ENCODE measurements at regions not wholly inside any gene's neighbourhood (a gene's known extent, or its start where the extent isn't known, plus 50 kb on each side); places are given as distances from the start of the nearest gene placed in this dataset.
A peak's percentile ranks its signal among the peaks of the same experiment; 100 is the strongest.

- Mint-ChIP-seq H3K4me1 (ENCODE audit: low read depth) (peaks cover 24% of the 10 kb centered on the region), H3K36me3 (ENCODE audit: low read depth) (no peaks in the 10 kb centered on the region), H3K27me3 (ENCODE audit: low read depth) (peaks cover 6% of the 10 kb centered on the region), H3K9me3 (ENCODE audit: low read depth) (no peaks in the 10 kb centered on the region), H3K27ac (ENCODE audit: unreplicated experiment) (no peak overlapping the region), H3K4me3 (ENCODE audit: unreplicated experiment) (no peak overlapping the region)
- no peak for TF ChIP-seq CTCF (IDR thresholded peaks at IDR 0.05)
- no peak for DNase-seq (ENCODE audit: low spot score)
Measured at GRCh38 chr16:85333744-85334640, 221.7 kb upstream of the CIBAR2 start.

GRCh38 chr16:85334718-85335583 lies 222.7 kb upstream of the CIBAR2 start:
- Mint-ChIP-seq H3K36me3 (ENCODE audit: low read depth) (no peaks in the 10 kb centered on the region), H3K4me1 (ENCODE audit: low read depth) (peaks cover 19% of the 10 kb centered on the region), H3K9me3 (ENCODE audit: low read depth) (no peaks in the 10 kb centered on the region), H3K27ac (ENCODE audit: unreplicated experiment) (no peak overlapping the region), H3K4me3 (ENCODE audit: unreplicated experiment) (no peak overlapping the region), H3K27me3 (ENCODE audit: low read depth) (peaks cover 6% of the 10 kb centered on the region)
- TF ChIP-seq CTCF (IDR thresholded peaks at IDR 0.05) = peak; percentile 11
- no peak for DNase-seq (ENCODE audit: low spot score)

- Mint-ChIP-seq H3K36me3 (ENCODE audit: low read depth) (no peaks in the 10 kb centered on the region), H3K27me3 (ENCODE audit: low read depth) (peaks cover 6% of the 10 kb centered on the region), H3K4me1 (ENCODE audit: low read depth) (peaks cover 11% of the 10 kb centered on the region), H3K4me3 (ENCODE audit: unreplicated experiment) (no peak overlapping the region), H3K27ac (ENCODE audit: unreplicated experiment) (no peak overlapping the region), H3K9me3 (ENCODE audit: low read depth) (no peaks in the 10 kb centered on the region)
- TF ChIP-seq CTCF (IDR thresholded peaks at IDR 0.05) = no peak
- DNase-seq (ENCODE audit: low spot score) = no peak
Measured at GRCh38 chr16:85335584-85336491, 223.6 kb upstream of the CIBAR2 start.

- no peaks in the 10 kb centered on the region for H3K9me3 Mint-ChIP-seq (ENCODE audit: low read depth)
- peaks cover 10% of the 10 kb centered on the region for H3K4me1 Mint-ChIP-seq (ENCODE audit: low read depth)
- no peak for TF ChIP-seq CTCF (IDR thresholded peaks at IDR 0.05)
- no peak overlapping the region for H3K27ac Mint-ChIP-seq (ENCODE audit: unreplicated experiment)
- no peak for DNase-seq (ENCODE audit: low spot score)
- H3K27me3 Mint-ChIP-seq (ENCODE audit: low read depth) = peaks cover 10% of the 10 kb centered on the region
- no peak overlapping the region for H3K4me3 Mint-ChIP-seq (ENCODE audit: unreplicated experiment)
- H3K36me3 Mint-ChIP-seq (ENCODE audit: low read depth) = no peaks in the 10 kb centered on the region
Measured at GRCh38 chr16:85337910-85338637, 225.8 kb upstream of the CIBAR2 start.

All from chondrocyte (in vitro differentiated cells).